ENCODE measurements at regions not wholly inside any gene's neighbourhood (a gene's known extent, or its start where the extent isn't known, plus 50 kb on each side); places are given as distances from the start of the nearest gene placed in this dataset.
"Not testable (repeated sequence)": the region's sequence is repeated elsewhere in the genome, so short reads cannot be mapped to it uniquely, and the experiment has no call there.

DNA sequence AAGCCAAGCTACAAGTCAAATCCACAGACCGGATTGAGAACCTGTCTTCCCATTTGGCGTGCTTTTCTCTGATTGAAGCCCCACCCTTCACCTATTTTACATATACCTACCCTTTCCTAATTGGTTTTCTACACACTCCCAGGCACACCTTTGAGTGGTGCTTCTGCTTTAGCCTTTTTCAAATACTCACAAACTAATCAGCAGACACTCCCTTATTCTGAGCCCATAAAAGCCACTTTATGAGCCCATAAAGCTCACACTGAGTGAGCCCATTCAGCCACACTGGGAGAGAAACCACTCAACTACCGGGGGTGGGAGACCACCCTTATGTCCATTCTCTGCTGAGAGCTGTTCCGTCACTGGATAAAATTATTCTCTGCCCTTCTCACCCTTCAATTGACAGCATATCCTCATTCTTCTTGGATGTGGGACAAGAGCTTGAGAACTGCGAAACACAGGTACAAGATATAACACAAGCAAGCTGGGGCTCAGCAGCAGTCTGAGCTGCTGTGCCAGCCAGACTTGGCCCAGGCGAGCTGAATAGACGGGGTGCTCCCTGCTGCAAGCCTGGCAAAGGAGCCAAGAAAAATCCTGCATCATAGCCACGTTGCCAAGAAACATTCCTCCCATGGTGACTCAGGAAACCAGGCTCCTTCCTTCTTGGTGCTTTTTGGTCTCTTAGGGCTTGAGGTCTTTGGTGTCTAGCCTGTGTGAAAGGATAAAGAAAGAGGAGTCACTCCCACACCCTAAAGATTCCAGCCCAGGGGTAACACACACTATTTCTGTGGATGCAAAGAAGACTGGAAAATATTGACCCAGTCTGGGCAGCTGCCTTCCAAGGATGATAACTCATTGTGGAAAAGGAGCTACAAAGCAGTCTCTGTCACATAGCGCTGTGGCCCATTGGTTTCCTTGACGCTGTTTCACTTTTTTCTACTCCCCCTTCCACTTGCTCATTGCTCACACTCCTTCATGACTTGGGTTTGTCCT is 609.7 kb downstream of the MCTP2 start:
- no peak for DNase-seq

DNA sequence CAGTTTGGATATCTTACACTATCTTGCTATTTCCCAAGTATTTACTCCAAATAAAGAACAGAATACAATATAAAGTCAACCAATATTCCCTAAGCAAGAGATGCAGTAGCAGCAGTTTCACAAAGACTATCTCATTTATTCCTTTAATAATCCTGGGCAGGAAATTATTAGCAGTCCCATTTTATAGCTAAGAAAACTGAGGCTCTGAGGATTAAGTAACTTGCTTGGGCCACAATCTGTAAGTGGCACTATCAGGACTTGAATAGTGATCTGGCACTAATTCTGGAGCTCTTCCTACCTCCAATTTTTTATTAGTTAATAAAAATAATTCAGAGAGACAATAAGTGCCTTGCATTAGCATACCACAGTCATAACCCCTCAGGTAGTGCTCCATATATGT is 611.7 kb downstream of the MCTP2 start:
- DNase-seq: no peak

- DNase-seq: no peak
Observed at GRCh38 chr15:94844198-94844537, 612.8 kb downstream of the MCTP2 start.

GRCh38 chr15:94844538-94845389 is 613.4 kb downstream of the MCTP2 start:
- peak; percentile 67 for DNase-seq

GRCh38 chr15:94845390-94845716 is 614.0 kb downstream of the MCTP2 start:
- no peak for DNase-seq

GRCh38 chr15:94847325-94847724 is 616.0 kb downstream of the MCTP2 start:
- no peak for DNase-seq

DNA sequence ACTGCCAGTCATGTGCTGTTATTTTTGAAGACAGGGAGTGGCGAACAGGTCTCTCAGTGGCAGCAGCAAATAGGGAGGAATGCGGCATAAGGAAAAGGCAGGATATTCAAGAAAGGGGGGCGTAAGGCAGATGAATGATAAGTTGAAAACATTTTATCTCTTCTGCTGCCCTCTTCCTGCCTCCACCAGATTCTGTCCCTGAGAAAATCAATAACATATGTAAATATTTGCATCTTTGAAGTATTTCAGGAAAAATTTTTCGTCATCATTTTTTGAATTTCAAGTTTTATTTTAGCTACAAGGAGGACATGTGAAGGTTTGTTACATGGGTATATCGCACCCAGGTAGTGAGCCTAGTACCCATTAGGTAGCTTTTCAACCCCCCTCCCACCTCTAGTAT is 616.7 kb downstream of the MCTP2 start:
- no peak for DNase-seq

DNA sequence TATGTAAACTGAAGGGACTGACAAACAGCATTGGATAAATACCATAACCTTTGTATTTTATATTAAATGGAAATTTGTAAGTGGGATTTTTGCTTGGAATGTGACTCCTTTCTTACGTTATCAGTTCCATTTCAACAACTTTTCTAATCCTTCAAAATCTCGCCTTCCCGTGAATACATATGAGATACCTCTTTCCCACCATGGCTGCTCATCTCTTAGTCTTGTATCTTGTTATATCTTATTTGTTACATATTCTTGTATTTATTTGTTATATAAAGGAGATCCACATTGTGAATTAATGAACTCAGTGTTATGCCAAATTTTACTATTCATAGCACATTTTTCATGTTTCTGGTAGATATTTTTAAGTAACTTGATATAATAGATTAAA is 623.7 kb downstream of the MCTP2 start:
- no peak for DNase-seq

GRCh38 chr15:94855409-94856266 is 624.3 kb downstream of the MCTP2 start:
- DNase-seq: no peak

GRCh38 chr15:94856267-94856854 is 625.0 kb downstream of the MCTP2 start:
- DNase-seq: no peak

DNA sequence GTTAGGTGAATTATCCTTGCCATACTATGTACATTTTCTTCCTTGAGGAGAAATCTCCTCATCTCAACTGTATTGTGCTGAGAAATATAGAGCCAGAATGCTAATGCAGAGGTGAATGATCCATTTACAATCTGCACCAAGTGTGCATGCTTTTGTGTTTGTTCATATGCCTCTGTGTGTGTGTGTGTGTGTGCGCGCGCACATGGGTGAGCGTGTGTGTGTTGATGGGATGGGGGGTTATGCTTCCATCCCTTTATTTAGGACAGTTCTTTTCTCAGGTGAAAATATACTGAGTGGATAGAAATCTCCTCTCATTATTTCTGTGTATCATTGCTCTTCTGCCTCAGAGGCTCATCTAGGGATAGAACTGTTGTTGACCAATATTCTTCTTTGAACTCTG is 626.1 kb downstream of the MCTP2 start:
- no peak for DNase-seq

- DNase-seq: no peak
Observed at GRCh38 chr15:94858011-94858410, 626.6 kb downstream of the MCTP2 start.

- DNase-seq: no peak
Observed at GRCh38 chr15:94858449-94858848, 627.1 kb downstream of the MCTP2 start.

GRCh38 chr15:94858920-94859319 is 627.6 kb downstream of the MCTP2 start:
- DNase-seq: no peak

- no peak for DNase-seq
Observed at GRCh38 chr15:94864600-94864999, 633.2 kb downstream of the MCTP2 start.

GRCh38 chr15:94868265-94868664 is 636.9 kb downstream of the MCTP2 start:
- DNase-seq: not testable (repeated sequence)

DNA sequence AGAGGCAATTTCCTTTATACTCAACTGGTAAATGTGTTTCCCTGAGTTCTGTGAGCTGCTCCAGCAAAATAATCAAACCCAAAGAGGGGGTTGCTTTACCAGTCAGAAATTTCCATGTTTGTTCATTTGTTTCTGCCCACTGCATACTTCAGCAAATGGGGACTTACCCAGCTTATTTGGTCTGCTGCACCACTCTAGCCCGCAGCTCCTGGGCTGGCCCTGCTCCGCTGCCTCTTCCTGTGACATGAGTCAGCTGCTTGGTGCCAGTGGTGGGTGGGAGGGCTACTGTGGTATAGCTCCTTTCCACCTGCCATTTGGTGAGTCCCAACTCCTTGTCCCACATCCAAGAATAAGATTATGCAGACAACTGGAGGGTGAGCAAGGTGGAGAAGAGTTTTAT is 644.2 kb downstream of the MCTP2 start:
- DNase-seq: no peak

- no peak for DNase-seq
Observed at GRCh38 chr15:94877833-94878232, 646.5 kb downstream of the MCTP2 start.

DNA sequence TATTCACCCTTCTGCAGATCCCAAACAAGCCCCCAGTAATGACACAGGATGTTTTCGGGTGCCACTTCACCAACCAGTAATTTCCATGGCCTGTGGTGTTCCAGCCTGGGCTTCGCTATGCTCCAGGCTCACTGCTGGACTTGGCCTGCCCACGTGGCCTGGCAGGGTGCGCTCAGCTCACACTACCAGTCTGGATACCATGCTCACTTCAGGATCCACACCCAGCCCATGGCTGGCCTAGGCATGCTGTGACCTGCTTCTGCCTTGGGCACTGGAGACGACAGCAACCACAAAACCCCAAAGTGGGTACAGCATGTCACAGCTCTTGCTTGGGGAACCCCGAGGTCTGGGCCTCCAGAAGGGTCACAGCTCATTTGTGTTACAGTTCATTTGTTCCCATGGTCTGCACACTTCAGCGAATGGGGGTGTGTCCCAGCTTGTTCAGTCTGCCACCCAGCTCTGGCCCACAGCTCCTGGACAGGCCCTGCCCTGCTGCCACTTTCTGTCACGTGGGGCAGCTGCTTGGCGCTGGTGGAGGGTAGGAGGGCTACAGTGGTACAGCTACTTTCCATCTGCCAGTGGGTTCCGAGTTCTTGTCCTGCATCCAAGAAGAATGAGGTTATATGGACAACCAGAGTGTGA is 650.8 kb downstream of the MCTP2 start:
- DNase-seq: no peak

- no peak for DNase-seq
Observed at GRCh38 chr15:94887391-94887790, 656.0 kb downstream of the MCTP2 start.

- DNase-seq: no peak
Observed at GRCh38 chr15:94889153-94889552, 657.8 kb downstream of the MCTP2 start.

Measured in muscle of arm (tissue), 1 donor.